ENCODE measurements at regions not wholly inside any gene's neighbourhood (a gene's known extent, or its start where the extent isn't known, plus 50 kb on each side); places are given as distances from the start of the nearest gene placed in this dataset.

DNA sequence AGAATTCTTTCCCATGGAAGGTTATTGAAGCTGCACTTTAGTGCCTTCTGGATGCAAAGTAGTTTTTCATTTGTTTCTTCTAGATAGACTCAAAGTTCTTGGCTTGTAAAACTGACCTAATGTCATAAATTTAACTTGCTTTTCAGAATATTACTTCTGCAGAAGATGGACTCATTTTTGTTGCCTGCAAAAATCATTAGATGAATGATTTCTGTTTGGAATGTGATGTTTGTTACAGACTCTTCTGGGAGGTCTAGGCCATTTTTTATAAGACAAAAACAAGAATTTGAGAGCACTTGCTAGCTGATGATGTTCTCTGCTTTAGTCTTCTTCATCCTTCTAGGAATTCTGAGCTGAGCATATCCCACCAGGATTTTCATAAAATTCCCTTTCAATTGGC lies 308.6 kb upstream of the GIMD1 start:
- no peak for DNase-seq (ENCODE audit: low read depth)

DNA sequence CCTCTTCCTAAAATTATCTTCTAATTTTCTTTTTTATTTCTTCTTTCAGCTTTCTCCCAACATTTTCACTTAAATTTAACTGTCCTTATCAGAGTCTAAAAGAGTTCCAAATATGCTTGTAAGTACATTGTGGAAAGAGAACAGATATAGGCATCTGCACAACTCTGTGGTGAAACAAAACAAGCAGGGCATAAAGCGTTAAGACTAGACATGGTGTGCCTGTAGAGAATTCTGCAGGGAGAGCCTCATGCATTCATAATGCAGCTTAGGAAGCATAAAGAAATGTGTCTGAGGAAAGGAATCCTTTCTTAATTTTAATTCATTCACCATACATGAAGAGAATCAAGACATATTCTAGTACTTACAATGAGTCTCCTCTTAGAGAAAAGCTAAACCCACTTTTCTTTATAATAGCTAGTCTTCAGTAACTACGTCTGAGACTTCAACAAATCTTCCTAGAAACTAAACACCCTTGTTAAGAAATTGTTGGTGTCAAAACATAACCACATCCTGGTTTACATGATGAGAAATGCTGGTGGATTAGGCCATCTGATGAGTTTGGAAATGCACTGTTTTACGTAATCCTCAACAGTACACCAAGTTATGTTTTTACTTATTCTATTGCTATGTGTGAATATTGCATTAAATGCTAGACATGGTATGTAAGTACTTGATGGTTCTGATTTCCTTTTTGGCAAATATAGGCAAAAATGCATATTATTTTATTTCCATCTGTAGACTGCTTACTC lies 307.8 kb upstream of the GIMD1 start:
- peak; percentile 61 for DNase-seq (ENCODE audit: low read depth)

DNA sequence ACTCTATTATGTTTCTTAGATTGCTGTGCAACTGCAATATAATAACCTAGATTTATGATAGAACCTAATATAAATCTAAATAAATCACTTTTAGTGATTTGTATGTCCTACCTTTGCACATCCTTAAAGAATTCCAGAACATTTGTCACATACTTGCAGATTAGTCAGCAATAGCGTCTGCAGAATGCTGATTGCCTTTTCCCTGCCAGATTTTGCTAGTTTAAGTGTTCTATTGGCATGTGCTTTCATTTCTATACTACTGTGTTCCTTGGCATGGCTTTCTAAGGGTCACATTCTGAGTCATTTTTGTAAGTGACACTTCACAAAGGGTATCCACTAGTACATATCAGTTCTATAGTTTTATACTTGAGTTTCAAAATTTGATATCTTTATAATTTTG lies 303.1 kb upstream of the GIMD1 start:
- DNase-seq (ENCODE audit: low read depth) = no peak

DNA sequence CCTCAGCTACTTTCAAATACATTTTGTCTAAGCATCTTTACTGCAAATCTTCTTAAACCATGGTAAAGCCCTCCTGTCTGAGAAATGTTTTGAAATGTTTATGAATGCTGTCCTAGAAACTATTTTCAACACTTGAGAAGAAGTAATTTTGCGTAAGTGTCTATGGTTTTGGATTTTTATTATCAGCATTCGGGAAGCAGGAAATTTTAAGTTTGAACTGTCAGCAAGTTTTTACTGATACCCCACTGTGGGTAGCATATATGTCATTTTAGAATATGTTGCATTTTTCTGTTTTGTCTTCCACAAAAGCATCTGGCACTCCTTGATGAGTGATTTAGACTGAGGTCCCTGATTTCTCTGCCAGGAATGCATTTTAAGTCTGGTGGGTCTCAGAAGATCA lies 302.4 kb upstream of the GIMD1 start:
- no peak for DNase-seq (ENCODE audit: low read depth)

DNA sequence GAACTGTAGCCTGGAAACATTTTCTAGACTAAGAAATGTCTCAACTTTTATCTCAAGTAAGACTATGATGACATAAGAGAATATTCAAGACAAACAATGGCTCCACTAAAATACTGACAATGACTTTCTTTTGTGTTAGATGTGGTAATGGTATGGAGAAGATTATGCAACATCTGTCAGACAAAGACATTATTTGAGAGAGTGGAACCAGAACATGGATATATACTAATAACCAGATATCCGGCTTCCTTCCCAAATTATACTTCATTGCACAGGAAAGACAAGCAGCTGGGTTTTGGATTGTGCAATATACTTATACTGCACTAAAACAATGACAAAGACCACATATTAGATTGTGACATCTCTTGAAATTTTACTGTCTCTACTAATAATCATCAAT lies 290.8 kb upstream of the GIMD1 start:
- DNase-seq (ENCODE audit: low read depth) = no peak

DNA sequence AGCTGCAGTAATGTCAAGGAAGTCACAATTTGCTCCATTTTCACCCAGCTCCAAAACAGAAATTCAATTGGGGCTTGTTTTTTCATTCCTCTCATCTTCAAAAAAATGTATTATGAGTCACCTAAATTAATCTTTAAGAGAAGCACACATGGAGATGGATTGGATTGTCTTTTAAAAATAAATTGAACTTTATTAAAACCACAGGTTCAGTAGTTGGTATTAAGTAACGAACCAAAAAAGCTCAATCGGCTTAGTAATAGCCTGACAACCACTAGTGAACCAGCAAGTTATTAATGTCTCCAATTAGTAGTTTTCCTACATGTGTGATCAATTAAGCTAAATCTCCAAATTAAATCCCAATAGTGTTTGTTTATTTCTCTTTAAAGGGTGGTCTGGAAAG lies 283.5 kb upstream of the GIMD1 start:
- DNase-seq (ENCODE audit: low read depth) = no peak

DNA sequence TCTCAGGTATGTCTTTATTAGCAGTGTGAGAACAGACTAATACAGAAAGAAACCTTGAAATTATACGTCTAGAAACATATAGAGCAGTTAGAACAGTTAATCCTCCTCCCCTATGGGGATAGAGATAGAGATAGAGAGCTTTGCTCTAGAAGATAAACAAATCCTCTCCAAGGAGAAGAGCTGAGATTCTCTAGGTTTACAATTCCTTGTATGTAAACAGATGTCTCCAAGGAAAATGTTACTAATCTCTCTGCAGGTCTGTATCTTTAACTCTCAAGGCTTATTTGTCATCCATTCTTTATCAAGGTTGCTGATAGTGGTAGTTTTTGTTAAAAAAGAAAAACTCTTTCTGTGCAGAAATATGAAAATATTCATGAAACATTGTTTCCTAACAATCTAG lies 282.1 kb upstream of the GIMD1 start:
- no peak for DNase-seq (ENCODE audit: low read depth)

DNA sequence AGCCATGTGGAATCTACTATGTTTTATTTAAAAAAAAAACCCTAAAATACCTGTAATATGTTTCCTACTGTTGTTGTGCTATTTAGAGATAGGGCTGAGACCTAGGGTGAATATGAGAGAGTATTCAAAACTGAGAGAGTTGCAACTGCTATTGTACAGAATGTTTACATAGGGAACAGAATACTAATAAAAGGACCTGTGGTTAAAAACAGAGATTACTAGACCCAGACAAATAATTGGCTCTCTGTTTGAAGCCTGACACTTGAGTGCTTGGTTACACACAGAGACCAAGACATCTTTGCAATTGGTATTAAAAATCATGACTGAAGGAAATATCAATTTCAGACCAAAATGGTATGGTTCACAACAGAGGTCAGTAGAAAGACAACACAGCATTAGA lies 278.9 kb upstream of the GIMD1 start:
- DNase-seq (ENCODE audit: low read depth) = no peak

DNA sequence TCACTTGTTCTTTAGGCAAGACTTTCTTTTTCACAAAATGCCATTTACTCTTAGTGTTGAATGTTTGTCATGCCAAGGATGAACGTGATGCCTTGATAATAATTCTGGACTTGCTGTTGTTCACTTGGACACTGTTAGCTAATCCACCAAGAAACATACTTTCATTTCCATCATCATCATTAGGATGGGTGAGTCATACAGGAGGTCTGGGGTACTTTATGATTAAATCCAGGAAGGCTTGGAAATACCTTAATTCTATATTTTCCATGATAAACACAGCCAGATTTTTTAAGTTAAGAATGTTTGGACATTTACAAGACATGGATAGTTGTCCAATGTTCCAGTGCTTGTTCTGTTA lies 260.7 kb upstream of the GIMD1 start:
- no peak for DNase-seq (ENCODE audit: low read depth)

DNA sequence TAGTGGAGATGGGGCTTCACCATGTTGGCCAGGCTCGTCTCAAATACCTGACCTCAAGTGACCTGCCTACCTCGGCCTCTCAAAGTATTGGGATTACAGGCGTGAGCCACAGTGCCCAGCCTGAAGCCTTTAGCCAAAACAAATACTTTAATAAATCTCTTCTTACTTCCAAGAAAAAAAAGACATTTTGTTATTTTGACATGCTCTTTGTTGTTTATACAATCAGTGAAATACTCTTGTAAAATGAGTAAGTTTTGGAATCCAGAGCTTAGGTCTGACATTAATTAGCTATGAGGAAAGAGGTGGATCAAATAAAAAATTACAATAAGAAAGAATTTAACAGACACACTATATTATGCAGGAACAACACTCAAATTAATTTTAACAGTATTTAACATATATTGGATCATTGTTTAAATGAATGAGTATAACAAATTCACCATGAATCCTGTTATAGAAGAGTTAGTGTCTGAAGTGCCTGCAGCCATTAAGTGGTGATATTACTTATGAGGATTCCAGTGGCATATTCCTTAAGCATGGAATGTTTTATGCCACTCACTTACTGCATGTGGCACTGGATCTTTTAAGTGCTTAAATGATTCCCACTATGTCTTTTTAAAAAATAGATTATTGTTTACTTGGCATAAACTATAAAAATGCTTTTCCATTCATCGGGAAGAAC lies 260.1 kb upstream of the GIMD1 start:
- no peak for DNase-seq (ENCODE audit: low read depth)

DNA sequence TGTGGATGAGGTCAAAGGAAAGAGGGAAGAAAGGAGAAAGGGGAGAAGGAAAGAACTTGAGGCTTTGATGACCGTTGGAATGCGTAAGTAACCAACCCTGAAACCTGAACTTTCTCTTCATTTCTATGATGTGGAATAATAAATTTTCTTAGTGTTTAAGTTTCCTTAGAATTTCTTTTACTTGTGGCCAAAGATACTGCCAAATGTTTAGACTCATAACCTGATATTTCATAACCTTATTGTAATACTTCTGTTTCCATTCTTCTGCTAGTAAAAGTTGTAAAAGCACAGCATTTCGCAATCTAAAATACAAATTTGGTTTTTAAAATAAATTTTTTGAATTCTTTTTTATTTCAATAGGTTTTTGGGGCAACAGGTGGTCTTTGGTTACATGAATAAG lies 258.5 kb upstream of the GIMD1 start:
- no peak for DNase-seq (ENCODE audit: low read depth)

DNA sequence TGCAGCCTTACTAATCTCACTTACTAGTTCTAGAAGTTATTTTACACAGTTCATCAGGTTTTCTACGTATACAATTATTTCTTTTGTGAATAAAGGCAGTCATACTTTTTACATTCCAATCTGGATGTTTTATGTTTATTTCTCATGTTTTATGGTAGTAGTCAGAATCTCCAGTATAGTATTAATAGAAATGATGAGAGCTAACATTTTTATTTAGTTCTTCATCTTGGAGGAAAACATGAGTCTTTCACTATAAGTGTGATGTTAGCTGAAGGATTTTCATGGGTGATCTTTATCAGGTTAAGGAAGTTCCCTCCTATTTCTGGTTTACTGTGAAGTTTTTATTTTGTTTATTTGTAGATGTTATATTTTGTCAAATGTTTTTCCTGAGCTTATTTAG lies 256.1 kb upstream of the GIMD1 start:
- no peak for DNase-seq (ENCODE audit: low read depth)

DNA sequence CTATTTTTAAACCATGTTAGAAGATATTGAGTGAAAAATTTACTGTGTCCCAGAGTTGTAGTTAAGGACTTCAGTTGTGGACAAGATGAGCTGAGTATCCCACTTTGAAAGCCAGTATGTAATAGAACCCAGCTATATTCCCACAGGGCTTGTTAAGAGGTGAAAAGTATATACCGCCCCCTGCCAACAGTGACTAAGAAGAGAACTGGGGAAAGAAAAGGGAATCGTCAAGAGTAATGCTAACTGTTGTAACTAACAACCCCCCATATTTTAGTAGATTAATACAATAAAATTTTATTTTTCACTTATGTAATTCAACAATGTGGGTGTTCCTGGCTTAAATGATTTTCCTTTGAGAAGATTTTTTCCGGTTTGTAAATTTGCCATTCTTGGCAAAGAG lies 250.4 kb upstream of the GIMD1 start:
- DNase-seq (ENCODE audit: low read depth) = no peak

DNA sequence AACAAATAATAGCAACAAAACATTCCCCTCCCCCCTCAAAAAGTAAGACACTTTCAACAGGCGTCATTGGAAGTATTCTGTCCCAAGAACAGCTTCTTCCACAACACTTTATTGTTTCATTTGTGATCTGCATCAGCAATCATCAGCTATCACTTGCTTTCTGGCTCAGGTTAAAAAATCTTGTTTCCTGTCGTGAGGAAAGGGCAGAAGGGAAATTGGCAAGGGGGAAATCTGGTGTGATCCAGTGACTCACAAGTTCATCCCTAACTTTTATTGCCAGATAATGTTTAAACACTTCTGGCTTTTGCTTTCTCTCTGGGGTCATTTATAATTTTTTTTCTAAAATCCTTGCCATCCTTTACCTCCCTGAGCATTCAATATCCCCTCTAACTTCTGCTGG lies 247.4 kb upstream of the GIMD1 start:
- no peak for DNase-seq (ENCODE audit: low read depth)

DNA sequence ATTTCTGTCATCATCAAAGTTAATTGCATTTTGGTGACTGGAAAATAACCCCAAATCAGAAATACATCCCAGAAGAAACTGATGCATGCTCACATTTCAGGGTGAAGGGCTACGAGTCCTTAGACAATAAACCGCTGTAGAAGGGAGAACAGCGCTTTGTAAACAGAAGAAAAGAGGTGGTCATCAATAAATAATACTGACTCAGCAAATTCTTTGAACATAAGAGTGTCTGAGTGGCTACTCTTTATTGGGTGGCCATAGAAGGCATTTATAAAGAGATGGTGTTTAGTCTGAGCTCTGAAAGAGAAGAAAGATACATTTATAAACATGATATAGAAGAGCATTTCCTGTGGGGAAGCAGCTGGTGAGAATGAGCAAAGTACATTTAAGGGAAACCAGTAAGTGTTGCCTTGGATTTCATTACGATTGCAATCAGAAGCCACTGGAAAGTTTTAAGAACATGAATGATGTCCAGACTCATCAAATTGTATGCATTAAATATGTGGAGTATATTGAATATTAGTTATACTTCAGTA lies 246.9 kb upstream of the GIMD1 start:
- DNase-seq (ENCODE audit: low read depth) = no peak

DNA sequence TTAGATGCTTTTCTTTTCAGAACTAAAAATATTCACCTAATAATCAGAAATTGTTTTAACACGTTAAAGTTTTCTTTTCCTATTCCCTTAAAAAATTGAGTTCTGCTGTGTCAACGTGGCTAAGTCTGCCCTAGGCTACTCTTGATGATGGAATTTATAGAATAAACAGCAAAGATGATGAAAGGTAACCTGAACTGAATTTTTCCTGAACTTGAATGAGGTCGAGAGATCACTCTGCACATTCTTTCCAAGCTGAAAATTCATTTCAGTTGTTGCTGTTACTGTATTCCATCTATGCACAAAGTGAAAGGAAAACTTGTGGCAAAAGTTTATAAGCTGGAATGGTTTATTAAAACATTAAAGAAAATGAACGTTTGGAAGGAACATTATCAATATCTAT lies 245.9 kb upstream of the GIMD1 start:
- no peak for DNase-seq (ENCODE audit: low read depth)

DNA sequence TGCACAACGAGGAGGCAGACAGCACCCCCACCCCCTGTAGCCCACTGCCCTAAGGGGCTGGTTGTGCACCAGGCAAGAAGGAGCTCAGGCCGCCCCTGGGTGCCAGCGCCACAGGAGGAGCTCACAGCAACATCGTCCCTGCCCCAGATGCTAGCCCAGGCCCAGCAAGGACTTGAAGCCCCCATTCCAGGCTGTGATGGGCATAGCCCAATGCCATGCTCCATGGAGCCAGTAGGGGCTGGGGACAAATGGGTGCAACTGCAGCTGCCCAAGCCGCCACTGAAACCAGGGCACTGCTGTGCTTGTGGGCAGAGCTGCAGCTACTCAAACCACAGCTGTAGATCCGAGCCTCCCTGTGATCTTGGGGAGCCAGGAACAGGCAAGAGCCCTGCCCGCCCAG lies 241.3 kb upstream of the GIMD1 start:
- DNase-seq (ENCODE audit: low read depth) = no peak

DNA sequence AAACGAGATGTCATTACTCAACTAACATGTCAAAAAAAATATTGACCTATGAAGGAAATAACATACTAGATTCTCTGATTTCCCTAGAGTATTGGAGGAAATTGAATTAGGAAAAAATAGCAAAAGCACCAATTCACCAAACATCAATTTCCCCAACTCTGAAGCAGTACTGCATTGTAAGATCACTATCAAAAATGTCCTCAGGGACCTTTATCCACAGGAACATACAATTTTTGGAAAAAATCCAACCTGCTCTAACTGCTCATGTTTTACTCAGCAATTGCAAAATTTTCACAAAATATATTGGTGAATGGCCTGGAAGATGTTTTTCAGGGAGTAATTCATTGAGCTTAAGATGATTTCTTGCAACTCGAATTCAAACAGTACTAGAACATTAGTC lies 239.0 kb upstream of the GIMD1 start:
- DNase-seq (ENCODE audit: low read depth) = no peak

DNA sequence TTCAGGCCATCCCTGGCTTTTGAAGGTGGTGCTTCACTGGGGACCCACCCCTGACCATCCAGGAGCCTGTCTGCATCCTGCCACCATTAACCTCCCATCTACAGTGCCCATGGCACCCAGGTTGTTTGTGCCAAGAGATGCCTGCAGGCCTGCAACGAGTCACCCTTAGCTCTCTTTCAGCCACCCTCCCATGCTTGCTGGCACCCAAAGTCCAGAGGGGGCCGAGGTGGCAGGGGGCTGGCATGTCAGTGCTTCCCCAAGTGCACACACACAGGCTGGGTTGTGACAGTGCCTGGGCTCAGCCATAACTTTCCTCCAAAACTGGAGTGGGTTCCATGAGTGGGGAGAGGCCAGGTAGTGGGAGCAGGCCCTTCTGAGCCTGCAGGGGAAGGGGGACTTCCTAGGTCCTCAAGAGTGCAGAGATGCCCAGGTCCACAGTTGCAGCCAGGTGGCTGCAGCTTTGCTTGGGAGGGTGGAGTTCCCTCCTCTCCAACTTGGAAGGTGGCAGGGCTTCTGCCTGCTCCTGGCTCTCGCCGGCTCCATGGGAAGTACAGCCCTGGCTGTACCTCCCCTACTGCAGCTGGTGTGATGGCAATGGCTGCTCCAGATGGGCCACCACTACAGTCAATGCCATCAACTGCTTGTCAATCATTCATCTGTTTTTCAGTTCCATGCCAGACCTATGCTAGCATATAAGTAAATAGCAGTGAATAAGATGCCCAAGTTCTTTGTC lies 235.9 kb upstream of the GIMD1 start:
- no peak for DNase-seq (ENCODE audit: low read depth)

DNA sequence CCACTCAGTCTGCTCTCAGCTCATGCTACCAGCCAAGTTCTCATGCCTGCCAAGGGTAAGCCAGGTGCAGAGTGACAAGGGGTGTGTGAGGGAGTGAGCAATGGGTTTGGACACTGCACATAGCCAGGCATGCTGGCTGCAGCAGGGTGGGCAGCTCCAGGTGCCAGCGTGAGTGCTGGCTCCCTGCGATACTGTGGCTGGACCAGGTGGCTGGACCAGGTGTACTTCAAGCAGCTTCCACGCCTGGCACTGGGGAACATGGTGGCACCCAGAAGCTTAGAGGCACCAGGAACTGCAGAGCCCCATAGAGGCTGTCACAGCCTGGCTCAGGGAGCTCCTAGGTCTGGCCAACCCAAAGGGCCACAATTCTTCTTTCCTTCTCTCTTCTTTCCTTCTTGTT lies 234.9 kb upstream of the GIMD1 start:
- DNase-seq (ENCODE audit: low read depth) = no peak

DNA sequence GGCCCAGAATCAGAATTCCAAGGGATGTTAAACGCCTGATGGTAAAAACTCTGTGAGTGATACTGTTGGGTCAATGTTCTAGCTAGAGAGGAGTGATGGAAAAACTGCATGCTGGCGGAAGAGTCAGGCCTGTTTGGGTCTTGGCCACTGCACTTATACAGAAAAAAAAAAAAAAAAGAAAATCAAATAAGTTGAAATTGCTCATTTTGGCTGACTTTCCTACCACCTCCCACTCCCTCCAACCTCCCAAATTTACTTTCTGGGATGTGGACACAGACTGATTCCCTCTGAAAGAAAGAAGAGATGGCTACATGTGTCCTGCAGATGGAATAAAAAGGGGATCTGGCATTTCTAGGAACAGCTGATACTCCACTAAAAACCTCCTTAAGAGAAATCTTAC lies 234.1 kb upstream of the GIMD1 start:
- no peak for DNase-seq (ENCODE audit: low read depth)

DNA sequence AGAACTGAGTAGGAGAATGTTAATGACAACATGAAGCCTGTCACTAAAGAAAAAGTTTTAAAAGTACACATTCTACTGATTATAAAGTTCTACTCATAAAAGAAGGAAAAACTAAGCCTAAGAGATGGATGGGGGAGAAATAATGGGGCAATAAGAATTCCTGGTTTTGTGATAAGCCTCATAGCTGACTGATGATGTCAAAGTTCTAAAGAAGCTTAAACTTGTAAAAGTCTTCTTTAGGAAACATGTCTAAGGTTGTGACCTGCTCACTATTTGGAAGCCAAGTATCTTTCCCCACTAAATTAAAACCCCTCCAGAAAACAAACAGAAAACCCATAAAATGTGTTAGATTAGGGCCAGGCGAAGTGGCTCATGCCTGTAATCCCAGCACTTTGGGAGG lies 232.9 kb upstream of the GIMD1 start:
- no peak for DNase-seq (ENCODE audit: low read depth)

DNA sequence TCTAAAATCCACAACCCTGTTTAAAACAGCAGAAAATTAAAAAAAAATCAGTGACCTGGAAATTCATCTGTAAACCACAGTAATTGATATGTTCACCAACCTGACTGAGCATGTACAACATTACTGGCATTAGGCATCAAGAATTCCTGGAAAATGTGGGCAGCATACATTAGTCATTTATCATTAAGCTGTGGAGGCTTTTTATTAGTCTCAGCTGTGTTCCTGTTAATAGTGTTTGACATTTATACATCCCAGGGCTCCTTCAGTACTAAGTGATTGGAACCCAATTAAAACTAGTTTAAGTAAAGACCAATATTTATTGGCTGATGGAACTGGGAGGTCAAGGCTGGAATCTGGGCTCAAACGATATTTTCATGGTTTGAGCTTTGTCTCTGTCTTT lies 227.3 kb upstream of the GIMD1 start:
- no peak for DNase-seq (ENCODE audit: low read depth)
